ENCODE measurements at regions not wholly inside any gene's neighbourhood (a gene's known extent, or its start where the extent isn't known, plus 50 kb on each side); places are given as distances from the start of the nearest gene placed in this dataset.

- no peaks in the 10 kb centered on the region for H4K20me1 ChIP-seq (ENCODE audit: low read depth, low read length)
- no peak overlapping the region for H3K4me3 ChIP-seq (ENCODE audit: insufficient read depth, low read length, poor library complexity, severe bottlenecking)
- H3K27me3 ChIP-seq (ENCODE audit: low read length), result no peaks in the 10 kb centered on the region
- no peak overlapping the region for H3K4me2 ChIP-seq (ENCODE audit: low read depth, low read length, poor library complexity, severe bottlenecking)
- no peak overlapping the region for H3K27ac ChIP-seq (ENCODE audit: low read depth, low read length)
- H3K9me3 ChIP-seq (ENCODE audit: insufficient read depth, low read length), result no peaks in the 10 kb centered on the region
- H2AFZ ChIP-seq (ENCODE audit: low read depth, low read length, severe bottlenecking), result no peak overlapping the region
- H3K36me3 ChIP-seq (ENCODE audit: low read length), result no peaks in the 10 kb centered on the region
- TF ChIP-seq EZH2phosphoT487 (conservative IDR thresholded peaks at IDR 0.05; ENCODE audit: low read length), result no peak
- no peak for TF ChIP-seq CTCF (IDR thresholded peaks at IDR 0.05; ENCODE audit: insufficient read depth, low read length, poor library complexity, severe bottlenecking)
- no peak overlapping the region for H3K9ac ChIP-seq (ENCODE audit: low read length)
- H3K9me2 ChIP-seq (replicated peaks; ENCODE audit: insufficient read depth, low read length), result no peaks in the 10 kb centered on the region
- H3F3A ChIP-seq (ENCODE audit: insufficient read depth), result no peaks in the 10 kb centered on the region
- H3K79me2 ChIP-seq (ENCODE audit: insufficient read depth, low read length), result no peaks in the 10 kb centered on the region
Observed at GRCh38 chr18:56521263-56521662, 117.1 kb downstream of the TXNL1 start.

GRCh38 chr18:56517761-56518160 lies 120.6 kb downstream of the TXNL1 start:
- Histone ChIP-seq H2AFZ (ENCODE audit: low read depth, low read length, severe bottlenecking) (no peak overlapping the region), H3K9me2 (replicated peaks; ENCODE audit: insufficient read depth, low read length) (no peaks in the 10 kb centered on the region), H3F3A (ENCODE audit: insufficient read depth) (no peaks in the 10 kb centered on the region), H4K20me1 (ENCODE audit: low read depth, low read length) (no peaks in the 10 kb centered on the region), H3K9ac (ENCODE audit: low read length) (no peak overlapping the region), H3K4me2 (ENCODE audit: low read depth, low read length, poor library complexity, severe bottlenecking) (no peak overlapping the region), H3K79me2 (ENCODE audit: insufficient read depth, low read length) (no peaks in the 10 kb centered on the region), H3K9me3 (ENCODE audit: insufficient read depth, low read length) (no peaks in the 10 kb centered on the region), H3K27ac (ENCODE audit: low read depth, low read length) (no peak overlapping the region), H3K27me3 (ENCODE audit: low read length) (no peaks in the 10 kb centered on the region), H3K4me3 (ENCODE audit: insufficient read depth, low read length, poor library complexity, severe bottlenecking) (no peak overlapping the region), H3K36me3 (ENCODE audit: low read length) (no peaks in the 10 kb centered on the region)
- TF ChIP-seq CTCF (IDR thresholded peaks at IDR 0.05; ENCODE audit: insufficient read depth, low read length, poor library complexity, severe bottlenecking), result no peak
- TF ChIP-seq EZH2phosphoT487 (conservative IDR thresholded peaks at IDR 0.05; ENCODE audit: low read length), result no peak

GRCh38 chr18:56517196-56517595 lies 121.2 kb downstream of the TXNL1 start:
- Histone ChIP-seq H3F3A (ENCODE audit: insufficient read depth) (no peaks in the 10 kb centered on the region), H4K20me1 (ENCODE audit: low read depth, low read length) (no peaks in the 10 kb centered on the region), H3K9ac (ENCODE audit: low read length) (no peak overlapping the region), H3K9me2 (replicated peaks; ENCODE audit: insufficient read depth, low read length) (no peaks in the 10 kb centered on the region), H3K36me3 (ENCODE audit: low read length) (no peaks in the 10 kb centered on the region), H2AFZ (ENCODE audit: low read depth, low read length, severe bottlenecking) (no peak overlapping the region), H3K79me2 (ENCODE audit: insufficient read depth, low read length) (no peaks in the 10 kb centered on the region), H3K4me2 (ENCODE audit: low read depth, low read length, poor library complexity, severe bottlenecking) (no peak overlapping the region), H3K4me3 (ENCODE audit: insufficient read depth, low read length, poor library complexity, severe bottlenecking) (no peak overlapping the region), H3K27ac (ENCODE audit: low read depth, low read length) (no peak overlapping the region), H3K9me3 (ENCODE audit: insufficient read depth, low read length) (no peaks in the 10 kb centered on the region), H3K27me3 (ENCODE audit: low read length) (no peaks in the 10 kb centered on the region)
- TF ChIP-seq EZH2phosphoT487 (conservative IDR thresholded peaks at IDR 0.05; ENCODE audit: low read length) (no peak), CTCF (IDR thresholded peaks at IDR 0.05; ENCODE audit: insufficient read depth, low read length, poor library complexity, severe bottlenecking) (no peak)

Measured in SU-DHL-6 (cell line).